ENCODE measurements at regions not wholly inside any gene's neighbourhood (a gene's known extent, or its start where the extent isn't known, plus 50 kb on each side); places are given as distances from the start of the nearest gene placed in this dataset.

GRCh38 chr3:72591522-72592421, 256.5 kb downstream of the SHQ1 start:
- TF ChIP-seq CTCF (IDR thresholded peaks at IDR 0.05; ENCODE audit: low read depth, low read length) (no peak), POLR2A (IDR thresholded peaks at IDR 0.05; ENCODE audit: extremely low read depth, insufficient read length) (no peak)
